Cerebellar cortex (tissue), 1 donor: ENCODE measurements at regions not wholly inside any gene's neighbourhood (a gene's known extent, or its start where the extent isn't known, plus 50 kb on each side); places are given as distances from the start of the nearest gene placed in this dataset.
A peak's percentile ranks its signal among the peaks of the same experiment; 100 is the strongest.

Experiments used
- DNase-seq: peaks from one replicate; pipeline ENCODE4 v3.0.0-alpha.2; 2015; ENCODE audit warnings: low spot score

DNA sequence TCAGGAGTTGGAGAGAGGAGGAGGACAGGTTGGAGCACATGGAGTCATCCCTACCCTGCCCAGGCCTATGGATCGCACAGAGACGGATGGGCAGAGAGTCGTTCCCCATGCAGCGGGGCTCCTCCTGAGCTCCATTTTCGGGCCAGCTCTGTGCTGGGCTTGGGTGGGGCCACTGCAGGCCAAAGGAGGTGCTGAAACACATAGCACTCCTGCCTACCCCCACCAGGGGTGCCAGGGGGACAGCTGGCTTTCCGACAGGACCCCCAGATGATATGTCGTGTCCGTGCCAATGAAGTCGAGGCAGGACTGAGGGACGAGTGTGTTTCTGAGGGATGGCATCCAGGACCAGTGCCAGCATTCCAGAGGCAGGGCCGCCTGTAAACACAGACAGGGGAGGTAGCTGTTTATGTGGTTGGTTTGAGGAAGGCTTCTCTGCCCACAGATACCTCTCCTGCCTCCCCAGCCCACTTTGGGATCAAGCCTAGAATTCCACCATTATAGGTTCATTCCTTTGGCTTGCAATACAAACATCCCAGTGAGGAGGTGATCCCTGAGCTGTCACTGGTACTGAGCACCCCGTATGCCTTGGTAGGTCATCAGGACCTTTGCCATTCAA lies 116.6 kb downstream of the GLI2 start:
- DNase-seq, result no peak

- no peak for DNase-seq
Observed at GRCh38 chr2:120853306-120854013, 117.8 kb downstream of the GLI2 start.

DNA sequence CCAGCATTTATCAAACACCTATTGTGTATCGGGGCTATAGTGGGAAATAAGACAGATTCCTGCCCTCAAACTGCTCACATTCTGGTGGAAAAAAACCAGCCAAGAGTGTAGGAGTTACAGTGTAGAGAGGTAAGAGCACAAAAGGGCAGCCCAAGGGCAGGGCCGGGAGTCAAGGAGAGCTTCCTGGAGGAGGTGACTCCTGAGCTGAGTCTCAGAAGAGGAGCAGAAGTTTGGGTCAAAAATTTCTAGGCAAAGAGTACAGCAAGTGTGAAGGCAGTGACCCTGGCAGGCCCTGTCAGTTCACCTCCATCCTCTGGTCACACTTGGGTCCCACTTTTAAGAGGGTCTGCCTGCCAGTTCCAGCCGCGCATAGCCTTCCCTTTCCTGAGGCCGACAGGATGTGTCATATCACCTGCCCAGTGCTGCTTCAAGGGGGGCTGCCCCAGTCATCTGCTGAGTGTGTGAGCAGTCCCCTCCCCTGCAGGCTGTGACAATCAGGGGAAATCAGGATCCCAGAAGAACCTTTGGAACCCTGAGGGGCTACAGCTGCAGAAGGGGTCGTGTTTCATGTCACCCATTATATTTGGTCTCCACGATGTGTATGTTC lies 118.4 kb downstream of the GLI2 start:
- no peak for DNase-seq

DNA sequence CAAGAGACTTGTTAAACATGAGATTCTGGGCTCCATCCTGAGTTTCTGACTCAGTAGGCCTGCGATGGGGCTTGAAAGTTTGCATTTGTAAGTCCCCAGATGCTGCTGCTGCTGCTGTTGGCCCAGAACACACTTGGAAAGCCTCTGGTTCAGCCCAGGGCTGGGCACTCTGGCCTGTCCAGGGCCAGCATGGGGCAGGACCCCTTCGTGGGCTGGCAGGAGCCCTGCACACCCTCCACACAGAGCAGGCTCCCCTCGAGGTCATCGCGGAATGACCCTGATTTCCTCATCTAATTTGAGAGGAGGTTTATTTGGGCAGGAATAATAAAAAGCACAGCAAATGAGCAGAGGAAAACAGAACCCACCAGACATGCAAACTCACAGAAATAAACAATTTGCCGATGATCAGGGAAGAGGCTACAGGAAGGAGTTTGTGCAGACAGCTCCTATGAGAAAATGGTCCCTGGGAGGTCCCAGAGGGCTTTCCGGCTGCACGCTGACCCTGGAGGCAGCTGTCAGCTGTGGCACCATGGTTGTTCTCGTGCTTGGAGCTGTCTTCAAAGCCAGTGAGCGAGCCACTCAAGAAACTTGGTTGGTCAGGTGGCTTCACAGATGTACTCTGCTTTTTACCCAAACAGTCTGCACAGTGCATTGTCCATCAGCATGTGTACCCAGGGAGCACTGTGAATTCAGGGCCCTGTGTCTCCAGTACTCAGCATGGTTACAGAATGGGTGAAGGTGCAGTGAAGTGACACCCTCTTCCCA lies 119.3 kb downstream of the GLI2 start:
- DNase-seq, result no peak

DNA sequence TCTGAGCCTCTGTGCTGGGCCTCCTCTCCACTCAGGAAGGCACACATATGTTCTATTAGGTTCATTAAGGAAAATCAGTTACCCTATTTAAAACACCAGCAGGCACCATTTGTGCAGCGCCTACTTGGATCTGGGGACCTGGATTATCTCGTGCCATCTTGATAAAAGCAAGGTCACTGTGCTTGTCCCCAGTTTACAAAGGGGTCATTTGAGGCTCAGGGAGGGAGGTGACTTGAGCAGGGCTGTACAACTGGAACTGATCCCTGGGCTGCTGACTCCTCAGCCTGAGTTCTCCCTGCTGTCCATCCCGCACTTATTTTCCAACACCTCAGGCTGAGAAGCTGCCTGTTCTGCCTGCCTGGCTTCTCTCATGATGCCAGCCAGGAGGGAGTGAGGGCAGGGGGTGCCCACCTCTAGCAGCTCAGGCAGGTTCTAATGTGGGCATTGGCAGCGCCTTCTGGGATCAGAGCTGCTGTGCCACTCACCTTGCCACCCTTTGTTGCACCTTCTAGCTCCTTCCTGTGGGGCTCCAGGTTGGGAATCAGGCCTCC lies 120.3 kb downstream of the GLI2 start:
- DNase-seq, result no peak

DNA sequence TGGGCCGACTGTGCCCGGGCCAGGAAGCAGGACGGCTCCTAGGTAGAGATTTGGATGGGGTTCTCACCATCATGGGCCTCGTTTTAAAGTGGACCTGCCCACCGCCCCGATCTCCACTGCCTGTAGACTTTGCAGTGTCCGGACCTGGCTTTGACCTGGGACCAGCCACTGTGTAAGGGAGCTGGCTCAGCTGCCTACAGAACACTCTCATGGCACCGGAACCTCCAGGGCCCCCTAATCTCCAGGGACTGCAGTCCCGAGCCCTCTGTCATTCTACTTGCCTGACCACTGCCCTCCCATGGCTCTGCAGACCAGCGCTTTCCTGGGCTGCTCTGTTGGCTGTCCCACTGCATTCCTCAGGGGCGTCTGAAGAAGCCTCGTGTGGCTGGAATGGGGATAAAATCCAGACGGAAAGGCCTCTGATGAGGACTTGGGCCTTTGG lies 120.8 kb downstream of the GLI2 start:
- DNase-seq, result no peak

GRCh38 chr2:120857422-120857821 lies 121.8 kb downstream of the GLI2 start:
- no peak for DNase-seq

DNA sequence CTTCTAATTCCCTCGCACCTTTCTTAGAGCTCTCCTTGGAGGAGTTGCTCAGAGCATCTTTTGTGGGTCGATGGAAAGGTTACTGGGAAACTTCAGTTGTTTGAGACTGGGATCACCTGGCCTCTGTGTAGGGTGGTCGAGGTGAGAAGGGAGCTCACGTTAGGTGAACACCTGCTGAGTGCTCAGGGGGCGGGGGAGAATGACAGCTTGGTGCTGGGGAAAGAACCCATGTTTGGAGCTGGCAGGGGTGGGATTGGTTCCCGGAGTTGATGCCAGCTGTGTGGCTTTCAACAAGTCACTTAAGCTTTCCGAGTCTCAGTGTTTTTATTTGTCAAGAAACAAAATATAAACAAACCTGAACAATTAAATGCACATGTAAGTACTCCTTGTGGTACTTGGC lies 122.3 kb downstream of the GLI2 start:
- no peak for DNase-seq

DNA sequence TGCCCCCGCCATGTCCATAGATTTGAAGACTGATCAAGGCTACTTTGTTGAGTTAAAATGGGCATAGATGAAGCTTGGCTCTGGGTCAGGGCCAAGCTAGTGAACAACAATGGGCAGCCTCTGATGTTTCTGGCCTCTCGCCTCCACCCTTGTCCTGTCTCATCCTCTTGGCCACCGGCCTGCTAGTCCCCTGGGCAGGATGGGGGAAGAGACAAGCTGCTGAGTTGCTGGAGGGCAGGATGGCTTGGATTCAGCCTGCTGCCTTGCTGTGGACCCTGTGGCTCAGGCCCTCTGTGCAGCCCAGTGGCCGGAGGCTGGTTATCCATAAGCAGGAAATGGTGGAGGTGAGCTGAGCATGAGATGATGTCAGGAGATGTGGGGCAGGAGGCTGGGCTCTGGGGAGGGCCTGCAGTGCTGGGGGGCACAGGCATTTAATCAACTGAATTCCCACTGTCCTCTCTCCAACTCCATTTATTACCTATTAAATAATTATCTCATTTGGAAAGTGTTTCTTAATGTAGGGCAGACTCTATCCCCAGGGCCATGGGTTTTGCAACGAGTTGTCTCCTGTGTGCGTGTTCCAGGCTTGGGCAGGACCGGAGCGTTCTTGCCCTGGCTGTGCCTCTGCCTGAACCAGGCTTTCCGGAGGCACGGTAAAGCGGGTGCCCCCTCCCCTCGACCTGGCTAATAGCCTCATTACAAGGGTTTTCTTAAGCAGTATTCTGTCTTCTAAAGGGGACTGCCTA lies 122.9 kb downstream of the GLI2 start:
- DNase-seq, result peak; percentile 12

DNA sequence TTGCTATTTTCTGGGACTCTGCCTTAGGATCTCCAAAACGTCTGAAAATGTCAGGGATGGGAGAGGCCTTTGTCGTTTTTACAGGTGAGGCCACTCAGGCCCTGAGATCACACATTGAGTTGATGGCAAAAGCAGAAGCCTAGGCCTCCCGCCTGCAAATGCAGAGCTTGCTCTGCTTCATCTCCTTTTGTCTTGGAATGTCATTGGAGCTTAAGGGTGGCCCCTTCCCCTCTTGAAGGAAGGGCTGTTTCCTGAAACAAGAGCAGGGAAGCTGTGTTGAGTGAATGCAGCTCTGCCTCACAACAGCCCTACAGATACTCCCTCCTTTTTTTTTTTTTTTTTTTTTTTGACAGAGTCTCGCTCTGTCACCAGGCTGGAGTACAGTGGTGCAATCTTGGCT lies 123.5 kb downstream of the GLI2 start:
- DNase-seq, result no peak

- DNase-seq, result no peak
Observed at GRCh38 chr2:120859814-120860578, 124.3 kb downstream of the GLI2 start.

- DNase-seq, result no peak
Observed at GRCh38 chr2:120860579-120860922, 124.9 kb downstream of the GLI2 start.

- DNase-seq, result no peak
Observed at GRCh38 chr2:120861191-120861575, 125.5 kb downstream of the GLI2 start.

GRCh38 chr2:120861576-120862191 lies 126.0 kb downstream of the GLI2 start:
- DNase-seq, result no peak

DNA sequence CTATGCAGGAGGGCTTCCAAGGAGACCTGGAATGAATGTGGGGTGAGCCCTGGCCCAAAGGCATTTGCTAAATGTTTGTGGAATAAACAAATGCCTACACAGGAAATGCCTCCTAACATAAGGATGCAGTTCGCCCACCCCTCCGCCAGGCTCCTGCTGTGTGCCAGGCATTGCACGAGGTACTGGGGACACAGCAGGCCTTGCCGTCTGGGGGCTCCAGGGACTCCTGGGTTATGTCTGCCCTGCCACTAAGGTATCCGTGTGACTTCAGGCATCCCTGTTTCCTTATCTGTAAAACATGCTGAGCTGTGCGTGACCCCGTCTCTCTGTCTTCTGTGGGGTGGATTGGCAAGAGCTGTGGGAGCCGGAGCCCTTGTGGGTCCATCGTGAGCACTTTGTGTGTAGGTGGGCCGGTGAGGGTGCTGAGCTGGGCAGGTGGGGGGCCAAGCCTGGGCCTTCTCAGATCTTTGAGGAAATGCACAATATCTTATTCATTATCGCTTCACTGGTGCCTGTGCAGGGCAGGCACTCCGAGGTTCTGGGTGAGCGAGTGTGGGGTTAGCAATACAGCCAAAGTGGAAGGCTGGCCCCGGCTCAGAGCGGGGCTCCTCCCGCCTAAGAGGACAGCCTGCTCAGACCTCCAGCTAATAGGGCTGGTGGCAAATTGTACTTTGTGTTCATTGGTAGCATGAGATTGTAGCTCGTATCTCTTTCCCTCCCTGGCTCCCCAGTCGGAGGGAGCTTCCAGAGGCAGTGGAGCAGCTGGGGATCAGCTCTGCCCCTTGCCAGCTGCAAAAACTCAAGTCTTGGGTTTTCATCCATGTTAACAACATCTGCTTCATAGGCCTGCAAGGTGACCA lies 126.8 kb downstream of the GLI2 start:
- no peak for DNase-seq

GRCh38 chr2:120863146-120863545 lies 127.5 kb downstream of the GLI2 start:
- no peak for DNase-seq

DNA sequence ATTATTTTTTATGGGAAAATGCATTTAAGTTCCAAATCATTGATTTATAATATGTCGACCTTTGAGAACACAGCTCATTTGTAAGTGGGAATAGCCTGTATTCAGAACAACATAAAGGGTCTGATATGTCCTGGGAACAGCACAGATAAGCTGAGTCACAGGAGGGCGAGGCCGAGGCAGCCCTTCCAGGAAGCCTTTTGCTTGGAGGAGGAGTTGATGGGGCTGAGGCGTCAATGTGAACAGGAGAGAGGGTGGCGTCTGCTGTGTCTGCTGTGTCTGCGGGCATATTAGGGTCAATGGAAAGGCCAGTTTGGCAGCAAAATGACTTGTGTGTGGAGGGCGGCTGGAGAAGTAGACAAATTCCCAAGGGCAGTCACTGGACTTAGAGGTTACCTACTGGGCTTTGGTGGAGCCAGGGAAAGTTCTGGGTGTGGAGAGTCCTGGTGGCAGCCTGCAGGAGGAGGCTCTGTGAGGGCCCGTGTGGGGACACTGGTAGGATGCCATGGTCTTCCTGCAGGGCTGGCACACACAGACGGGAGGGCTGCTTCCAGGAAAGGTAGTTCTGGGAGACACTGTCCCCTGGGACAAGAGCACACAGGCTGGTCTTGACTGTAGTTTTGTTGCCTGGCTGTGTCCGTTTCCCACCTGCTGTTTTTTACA lies 128.1 kb downstream of the GLI2 start:
- no peak for DNase-seq

GRCh38 chr2:120864981-120865380 lies 129.3 kb downstream of the GLI2 start:
- no peak for DNase-seq

DNA sequence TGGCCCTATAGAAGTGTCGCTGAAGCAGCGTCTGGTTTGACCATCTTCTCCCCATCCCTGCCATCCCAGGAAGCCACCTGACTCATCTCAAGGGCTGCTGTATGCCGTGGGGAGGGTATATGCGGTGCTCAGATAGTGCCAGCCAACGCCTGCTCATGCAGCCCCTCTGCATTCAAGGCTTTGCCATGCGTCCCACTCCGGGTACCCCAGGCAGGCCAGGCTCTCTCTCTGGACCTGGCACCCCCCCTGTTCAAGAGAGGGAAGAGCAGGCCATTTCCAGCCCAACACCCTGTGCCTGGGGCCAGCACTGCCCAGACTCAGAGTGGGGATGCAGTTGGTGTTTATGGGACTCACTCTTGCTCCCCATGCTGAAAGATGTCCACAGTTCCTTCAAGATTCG lies 130.0 kb downstream of the GLI2 start:
- DNase-seq, result no peak
